Heart left ventricle (tissue), 16 donors: ENCODE measurements at regions not wholly inside any gene's neighbourhood (a gene's known extent, or its start where the extent isn't known, plus 50 kb on each side); places are given as distances from the start of the nearest gene placed in this dataset.

ENCODE experiments used
- ATAC-seq, 4 donors: fragments of 200-7000 bp; cut with Tn5 transposase; one replicate each; pipeline ENCODE4 v1.9.1; 2020 to 2022; ENCODE audit warnings: moderate library complexity in 4 of 4, mild to moderate bottlenecking in 3 of 4, moderate number of reproducible peaks in 1 of 4
- DNase-seq, 5 donors: peaks; one replicate each; pipeline ENCODE4 v3.0.0-alpha.2; 2020
- H3K27ac ChIP-seq, 12 donors: fragments of 200-600 bp; sonication (generic) in 4 of 12; one replicate each; pipeline versions ENCODE4 v1.5.0 to v1.8.0; 2016 to 2022; ENCODE audit warnings: mild to moderate bottlenecking in 2 of 12
- H3K27me3 ChIP-seq, 9 donors: fragments of 200-600 bp; sonication (generic) in 2 of 9; one replicate each; pipeline versions ENCODE4 v1.5.1 to v1.8.0; 2016 to 2022; ENCODE audit warnings: mild to moderate bottlenecking in 3 of 9
- H3K36me3 ChIP-seq, 9 donors: fragments of 200-600 bp; sonication (generic) in 2 of 9; one replicate each; pipeline versions ENCODE4 v1.5.0 to v1.8.0; 2018 to 2022; ENCODE audit warnings: mild to moderate bottlenecking in 2 of 9
- H3K4me1 ChIP-seq, 12 donors: fragments of 200-600 bp; sonication (generic) in 4 of 12; one replicate each; pipeline versions ENCODE4 v1.5.0 to v1.8.0; 2016 to 2022; ENCODE audit warnings: mild to moderate bottlenecking in 3 of 12
- H3K4me3 ChIP-seq, 12 donors: fragments of 200-600 bp; sonication (generic) in 4 of 12; one replicate each; pipeline versions ENCODE4 v1.5.0 to v1.8.0; 2017 to 2022; ENCODE audit warnings: mild to moderate bottlenecking in 9 of 12, moderate library complexity in 4 of 12
- H3K9me3 ChIP-seq, 12 donors: fragments of 200-600 bp; sonication (generic) in 4 of 12; one replicate each; pipeline versions ENCODE4 v1.5.0 to v1.8.0; 2016 to 2022; ENCODE audit warnings: mild to moderate bottlenecking in 1 of 12
- POLR2A ChIP-seq, 2 donors: fragments of 450-650 bp; IDR thresholded peaks; one replicate each; pipeline ENCODE4 v1.6.1; 2017; ENCODE audit warnings: antibody characterized with exemption in 2 of 2, mild to moderate bottlenecking in 2 of 2, moderate library complexity in 2 of 2
- WGBS, 4 donors: extraction: QIAGEN DNeasy Blood & Tissue Kit in 2 of 4; methylation state at CpG; one replicate each; pipeline versions ENCODE4 v1.1.5 to v1.1.7; 2013 to 2018; 5-methylcytosine and 5-hydroxymethylcytosine counted together
- intact Hi-C, 10 donors: fragments of 100-400 bp; cut with DNase I; formaldehyde crosslinking; loops; one replicate each; pipeline versions ENCODE4 v1.11.1 to v1.14.2; 2022
- TF ChIP-seq, protein P1 (sequence below), 12 donors: fragments of 200-600 bp; sonication (generic) in 4 of 12; IDR thresholded peaks; one replicate each; pipeline versions ENCODE4 v1.5.0 to v1.8.0; 2018 to 2022; ENCODE audit warnings: antibody characterized with exemption in 12 of 12, mild to moderate bottlenecking in 5 of 12
- donor health status: ischemic (EF 13 %, LVEDD 7.1; RV severe dilation, severe dysfunction).
- donor health status: healthy with polysubstance abuse.
- donor health status: DM: no; HTN: yes; CAD: no.
- donor health status: DM: no; HTN: no; CAD: no.
- donor health status: ischemic (EF 25% LVEDD 6.9; RV normal size, moderate dysfunction).
- donor health status: ischemic (EF 25% LVEDD 5.7; RV mildly dilated, moderate dysfunction).
- donor health status: healthy.
- donor health status: DM: yes; HTN: yes; CAD: no.
- donor health status: ischemic (EF 35%, LVEDD 5.7; RV mildly dilated, moderate dysfunction).
- donor health status: nonischemic (EF 11% LVEDD 7.7; RV severe dilation, severe dysfunction).
- donor health status: DM: yes; HTN: yes; CAD: no.
- donor health status: PGD.
- donor health status: ischemic (EF 29% LVEDD 5.4; RV normal size, mild dysfunction).
- donor health status: nonischemic (EF 23%, LVEDD 6.1; RV moderate dilation, normal function).

DNA sequence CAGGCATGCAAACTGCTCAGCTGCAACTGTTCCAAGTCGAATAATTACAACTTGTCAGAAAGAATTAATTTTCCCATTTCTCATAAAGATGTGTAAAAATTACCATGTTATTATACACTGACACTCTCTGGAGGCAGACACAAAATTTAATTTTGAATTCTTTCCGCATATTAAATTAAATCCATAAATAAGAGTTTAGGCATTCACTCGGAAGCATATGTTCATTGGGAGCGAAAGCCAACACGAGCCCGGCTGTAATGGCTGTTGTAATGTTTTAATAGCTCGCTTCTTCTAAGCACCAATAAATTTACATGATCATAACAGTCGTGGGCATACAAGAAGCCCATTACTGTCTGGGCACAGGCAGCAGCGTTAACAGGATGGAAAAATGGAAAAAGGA, 189.6 kb upstream of the SOX5 start:
- WGBS, 4 donors: 90 to 93% (median 90%) methylated on average over 9 of the region's 9 CpGs
- no peak for TF ChIP-seq POLR2A (IDR thresholded peaks at IDR 0.05)
- TF ChIP-seq, protein P1, sequence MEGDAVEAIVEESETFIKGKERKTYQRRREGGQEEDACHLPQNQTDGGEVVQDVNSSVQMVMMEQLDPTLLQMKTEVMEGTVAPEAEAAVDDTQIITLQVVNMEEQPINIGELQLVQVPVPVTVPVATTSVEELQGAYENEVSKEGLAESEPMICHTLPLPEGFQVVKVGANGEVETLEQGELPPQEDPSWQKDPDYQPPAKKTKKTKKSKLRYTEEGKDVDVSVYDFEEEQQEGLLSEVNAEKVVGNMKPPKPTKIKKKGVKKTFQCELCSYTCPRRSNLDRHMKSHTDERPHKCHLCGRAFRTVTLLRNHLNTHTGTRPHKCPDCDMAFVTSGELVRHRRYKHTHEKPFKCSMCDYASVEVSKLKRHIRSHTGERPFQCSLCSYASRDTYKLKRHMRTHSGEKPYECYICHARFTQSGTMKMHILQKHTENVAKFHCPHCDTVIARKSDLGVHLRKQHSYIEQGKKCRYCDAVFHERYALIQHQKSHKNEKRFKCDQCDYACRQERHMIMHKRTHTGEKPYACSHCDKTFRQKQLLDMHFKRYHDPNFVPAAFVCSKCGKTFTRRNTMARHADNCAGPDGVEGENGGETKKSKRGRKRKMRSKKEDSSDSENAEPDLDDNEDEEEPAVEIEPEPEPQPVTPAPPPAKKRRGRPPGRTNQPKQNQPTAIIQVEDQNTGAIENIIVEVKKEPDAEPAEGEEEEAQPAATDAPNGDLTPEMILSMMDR (IDR thresholded peaks at IDR 0.05): no peak

DNA sequence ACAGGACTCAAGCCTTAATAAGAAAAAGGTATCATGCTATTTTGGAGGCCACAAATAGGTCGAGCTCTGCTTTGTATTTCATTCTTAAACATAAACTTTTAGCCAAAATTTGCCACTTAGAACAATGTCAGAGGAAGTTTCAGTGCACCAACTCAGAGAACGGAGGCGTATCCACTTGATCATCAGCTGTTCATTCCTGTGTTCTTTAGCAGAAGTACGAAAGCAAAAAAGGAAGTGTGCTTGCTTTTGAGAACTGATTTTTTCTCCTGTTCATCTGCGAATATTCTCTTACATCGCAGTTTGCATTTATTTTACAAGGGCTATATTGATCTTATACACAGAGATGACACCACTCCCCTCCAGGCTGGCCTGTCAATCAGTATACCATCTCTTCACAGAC, 188.6 kb upstream of the SOX5 start:
- DNase-seq (no peak), ATAC-seq (no peak)
- Histone ChIP-seq H3K27me3 (no peaks in the 10 kb centered on the region), H3K36me3 (no peaks in the 10 kb centered on the region), H3K9me3 (no peaks in the 10 kb centered on the region), H3K4me1 (no peaks in the 10 kb centered on the region), H3K4me3 (no peak overlapping the region), H3K27ac (no peak overlapping the region)
- WGBS, 4 donors: 74 to 80% (median 79%) methylated on average over 6 of the region's 6 CpGs
- intact Hi-C loops: no loop called here
- no peak for TF ChIP-seq POLR2A (IDR thresholded peaks at IDR 0.05)
- TF ChIP-seq, protein P1 (IDR thresholded peaks at IDR 0.05): no peak

More for the DNA sequence above, 189.6 kb upstream of the SOX5 start:
- Histone ChIP-seq H3K4me3 (no peak overlapping the region), H3K27ac (no peak overlapping the region), H3K9me3 (peaks cover 0 to 9% (median 0%) of the 10 kb centered on the region in 12 donors), H3K4me1 (no peaks in the 10 kb centered on the region), H3K36me3 (no peaks in the 10 kb centered on the region), H3K27me3 (no peaks in the 10 kb centered on the region)
- DNase-seq (no peak), ATAC-seq (no peak)
- intact Hi-C loops: no loop called here

DNA sequence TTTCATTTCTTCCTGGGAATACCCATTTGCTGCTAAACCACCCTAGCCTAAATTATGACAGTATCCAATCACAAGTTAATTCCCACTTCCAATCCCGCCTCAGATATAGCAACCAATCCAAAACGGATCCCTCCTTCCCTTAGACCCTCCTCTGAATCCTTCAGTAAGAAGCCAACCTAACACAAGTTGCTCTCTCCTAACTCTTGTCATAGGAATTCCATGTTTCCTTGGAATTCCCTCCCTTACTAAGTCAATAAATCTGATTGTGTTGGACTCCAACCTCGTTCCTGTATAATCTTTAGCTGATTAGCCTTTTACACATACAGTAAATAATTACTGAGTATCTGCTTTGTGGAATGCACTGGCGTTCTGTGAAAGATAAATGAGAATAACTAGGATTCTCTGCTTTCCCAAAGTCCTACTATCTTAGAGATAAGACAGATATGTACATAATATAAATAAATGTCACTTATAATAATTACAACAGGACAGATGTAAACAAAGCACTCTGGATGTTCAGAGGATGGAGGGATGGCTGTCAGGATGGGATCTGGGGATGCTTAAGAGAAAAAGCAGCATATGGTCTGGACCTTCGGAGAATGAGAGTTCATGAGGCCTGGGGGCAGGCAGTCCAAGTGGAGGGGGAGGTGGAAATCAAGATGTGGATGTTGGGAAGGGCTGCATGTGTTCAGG, 185.8 kb upstream of the SOX5 start:
- Histone ChIP-seq H3K9me3 (no peaks in the 10 kb centered on the region), H3K27me3 (peaks cover 0 to 4% (median 0%) of the 10 kb centered on the region in 9 donors), H3K36me3 (no peaks in the 10 kb centered on the region), H3K27ac (no peak overlapping the region), H3K4me3 (no peak overlapping the region), H3K4me1 (no peaks in the 10 kb centered on the region)
- TF ChIP-seq, protein P1 (IDR thresholded peaks at IDR 0.05): no peak
- no peak for TF ChIP-seq POLR2A (IDR thresholded peaks at IDR 0.05)
- DNase-seq (no peak), ATAC-seq (no peak)
- 56 to 71% (median 63%) methylated on average over 5 of the region's 5 CpGs for WGBS, 4 donors
- intact Hi-C loops: no loop called here

DNA sequence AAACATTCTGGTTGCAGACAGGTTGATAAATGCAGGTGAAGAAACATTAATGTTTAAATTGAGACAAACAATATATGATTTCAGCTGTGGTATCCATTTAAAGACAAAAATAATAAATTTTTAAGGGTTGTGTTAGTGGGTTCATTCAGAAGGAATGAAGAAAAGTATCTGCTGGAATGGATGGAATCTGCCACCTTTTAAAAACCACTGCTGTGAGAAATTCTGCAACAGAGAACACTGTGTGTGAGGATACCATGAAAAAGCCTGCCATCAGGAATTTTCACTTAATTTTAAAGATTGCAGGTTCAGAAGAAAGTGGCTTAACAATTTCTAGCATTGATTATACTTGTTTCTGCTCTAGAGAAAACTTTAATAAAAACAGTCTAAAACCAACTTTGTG, 184.6 kb upstream of the SOX5 start:
- H3K36me3 ChIP-seq: no peaks in the 10 kb centered on the region
- no peak for ATAC-seq
- intact Hi-C loops: no loop called here
- no peak overlapping the region for H3K4me3 ChIP-seq
- TF ChIP-seq POLR2A (IDR thresholded peaks at IDR 0.05): no peak
- TF ChIP-seq, protein P1 (IDR thresholded peaks at IDR 0.05): no peak
- no peaks in the 10 kb centered on the region for H3K4me1 ChIP-seq
- no peak overlapping the region for H3K27ac ChIP-seq
- peaks cover 0 to 4% (median 0%) of the 10 kb centered on the region in 9 donors for H3K27me3 ChIP-seq
- DNase-seq: no peak
- H3K9me3 ChIP-seq: no peaks in the 10 kb centered on the region
